GM12801 (cell line): ENCODE measurements at regions not wholly inside any gene's neighbourhood (a gene's known extent, or its start where the extent isn't known, plus 50 kb on each side); places are given as distances from the start of the nearest gene placed in this dataset.

Experiments used
- CTCF ChIP-seq: IDR thresholded peaks from one replicate; pipeline ENCODE4 v1.5.1; 2011; ENCODE audit warnings: control low read depth; ENCODE audit not compliant: insufficient read length; ENCODE audit errors: extremely low read depth

GRCh38 chr7:130789436-130789835 is 55.4 kb upstream of the KLF14 start:
- TF ChIP-seq CTCF, result no peak

- TF ChIP-seq CTCF, result no peak
These were observed 57.7 kb upstream of the KLF14 start for GRCh38 chr7:130791746-130792145.

GRCh38 chr7:130793855-130794618 is 60.0 kb upstream of the KLF14 start:
- TF ChIP-seq CTCF, result no peak

GRCh38 chr7:130794619-130794922 is 60.6 kb upstream of the KLF14 start:
- no peak for TF ChIP-seq CTCF

GRCh38 chr7:130803127-130803526 is 69.1 kb upstream of the KLF14 start:
- TF ChIP-seq CTCF, result no peak

GRCh38 chr7:130804220-130804619 is 70.2 kb upstream of the KLF14 start:
- TF ChIP-seq CTCF, result no peak

- TF ChIP-seq CTCF, result no peak
These were observed 80.8 kb upstream of the KLF14 start for GRCh38 chr7:130814778-130815335.
